T-helper 2 cell treated with Interferon-gamma antibody and Interleukin-4, amounts not matched to agents 5 μg/mL and 100 μg/mL, for 36 hours (primary cell): ENCODE measurements at regions not wholly inside any gene's neighbourhood (a gene's known extent, or its start where the extent isn't known, plus 50 kb on each side); places are given as distances from the start of the nearest gene placed in this dataset.

Experiments used
- DNase-seq: peaks from one replicate; pipeline ENCODE4 v3.0.0; 2021; ENCODE audit warnings: low spot score
- H3K27ac Mint-ChIP-seq: one replicate; pipeline ENCODE4 v1.8.0; 2021; ENCODE audit warnings: mild to moderate bottlenecking, mixed read lengths
- H3K27me3 Mint-ChIP-seq: one replicate; pipeline ENCODE4 v1.8.0; 2021; ENCODE audit warnings: low read depth, mixed read lengths
- H3K36me3 Mint-ChIP-seq: one replicate; pipeline ENCODE4 v1.8.0; 2021; ENCODE audit warnings: low read depth, mixed read lengths
- H3K4me1 Mint-ChIP-seq: one replicate; pipeline ENCODE4 v1.8.0; 2021; ENCODE audit warnings: low read depth, mixed read lengths
- H3K4me3 Mint-ChIP-seq: one replicate; pipeline ENCODE4 v1.8.0; 2022; ENCODE audit warnings: mild to moderate bottlenecking, moderate library complexity, mixed read lengths
- H3K9me3 Mint-ChIP-seq: one replicate; pipeline ENCODE4 v1.8.0; 2021; ENCODE audit warnings: mixed read lengths

DNA sequence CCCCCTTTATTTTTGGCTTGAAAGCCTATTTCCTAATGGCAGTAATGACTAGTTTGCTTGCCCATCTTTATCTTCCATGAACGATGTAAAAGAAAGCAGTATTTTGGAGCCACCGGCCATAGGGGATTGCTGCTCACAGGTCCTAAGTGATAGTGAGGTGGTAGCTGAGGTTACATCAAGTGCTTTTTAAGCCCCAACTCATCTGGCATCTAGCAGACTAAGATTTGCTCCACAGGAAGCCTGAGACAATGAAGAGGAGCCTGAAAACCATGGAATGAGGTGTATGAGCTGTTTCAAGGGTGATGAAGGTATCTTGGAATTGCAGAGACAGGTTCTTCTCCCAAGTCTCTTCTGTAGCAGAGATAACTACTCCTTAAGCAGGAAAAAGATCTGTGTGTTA, 496.3 kb downstream of the XPNPEP1 start:
- no peak for DNase-seq
- H3K27me3 Mint-ChIP-seq, result no peaks in the 10 kb centered on the region
- no peaks in the 10 kb centered on the region for H3K4me1 Mint-ChIP-seq
- H3K27ac Mint-ChIP-seq, result no peak overlapping the region
- no peaks in the 10 kb centered on the region for H3K9me3 Mint-ChIP-seq
- no peak overlapping the region for H3K4me3 Mint-ChIP-seq
- no peaks in the 10 kb centered on the region for H3K36me3 Mint-ChIP-seq

- Mint-ChIP-seq H3K4me3 (no peak overlapping the region), H3K9me3 (peaks cover 4% of the 10 kb centered on the region), H3K27me3 (no peaks in the 10 kb centered on the region), H3K27ac (no peak overlapping the region), H3K4me1 (no peaks in the 10 kb centered on the region), H3K36me3 (no peaks in the 10 kb centered on the region)
- DNase-seq, result no peak
Measured at GRCh38 chr10:109418795-109419194, 504.5 kb downstream of the XPNPEP1 start.

DNA sequence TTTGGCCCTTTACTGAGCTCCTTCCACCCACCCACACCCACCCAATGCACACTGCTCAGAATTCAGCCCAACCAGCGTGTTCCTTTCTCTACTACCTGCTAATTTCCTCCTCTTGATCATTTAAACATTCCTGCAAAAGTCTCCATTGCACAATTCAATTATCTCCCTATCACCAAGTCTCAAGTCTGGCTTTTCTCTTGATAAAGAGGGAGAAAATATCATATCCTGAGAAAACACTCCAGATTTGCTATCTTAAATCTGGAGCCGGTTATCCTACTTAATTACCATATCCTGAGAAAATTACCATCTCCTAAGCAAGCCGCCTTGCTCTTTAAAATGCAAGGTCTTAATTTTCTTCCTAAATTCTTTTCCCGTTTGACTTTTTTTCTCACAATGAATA, 505.5 kb downstream of the XPNPEP1 start:
- no peak overlapping the region for H3K4me3 Mint-ChIP-seq
- H3K27me3 Mint-ChIP-seq, result no peaks in the 10 kb centered on the region
- H3K36me3 Mint-ChIP-seq, result no peaks in the 10 kb centered on the region
- DNase-seq, result no peak
- H3K27ac Mint-ChIP-seq, result no peak overlapping the region
- H3K4me1 Mint-ChIP-seq, result no peaks in the 10 kb centered on the region
- peaks cover 4% of the 10 kb centered on the region for H3K9me3 Mint-ChIP-seq

GRCh38 chr10:109412353-109412752, 511.0 kb downstream of the XPNPEP1 start:
- H3K27me3 Mint-ChIP-seq, result no peaks in the 10 kb centered on the region
- H3K27ac Mint-ChIP-seq, result no peak overlapping the region
- no peaks in the 10 kb centered on the region for H3K36me3 Mint-ChIP-seq
- no peaks in the 10 kb centered on the region for H3K4me1 Mint-ChIP-seq
- H3K4me3 Mint-ChIP-seq, result no peak overlapping the region
- peaks cover 4% of the 10 kb centered on the region for H3K9me3 Mint-ChIP-seq
- no peak for DNase-seq

GRCh38 chr10:109411917-109412316, 511.4 kb downstream of the XPNPEP1 start:
- Mint-ChIP-seq H3K4me3 (no peak overlapping the region), H3K4me1 (no peaks in the 10 kb centered on the region), H3K27ac (no peak overlapping the region), H3K27me3 (no peaks in the 10 kb centered on the region), H3K9me3 (peaks cover 4% of the 10 kb centered on the region), H3K36me3 (no peaks in the 10 kb centered on the region)
- DNase-seq, result no peak

DNA sequence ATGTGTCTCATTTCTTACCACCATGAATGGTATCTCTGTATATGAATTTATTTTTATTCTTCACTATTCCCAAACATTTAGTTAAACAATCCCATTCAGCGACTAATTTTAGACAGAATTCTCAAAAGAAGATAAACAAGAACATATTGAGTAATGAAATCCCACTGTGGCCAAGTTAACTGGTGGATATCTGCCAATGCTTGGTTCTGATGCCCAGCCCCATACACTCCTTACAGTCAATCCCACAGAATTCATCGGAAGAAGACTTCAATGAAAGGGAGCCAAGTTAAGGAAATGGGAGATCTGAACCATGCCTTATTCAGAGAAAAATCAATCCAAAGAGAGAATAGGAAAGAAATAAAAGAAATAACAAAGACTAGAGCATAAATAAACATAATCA, 518.0 kb downstream of the XPNPEP1 start:
- Mint-ChIP-seq H3K36me3 (no peaks in the 10 kb centered on the region), H3K27ac (no peak overlapping the region), H3K4me1 (no peaks in the 10 kb centered on the region), H3K27me3 (no peaks in the 10 kb centered on the region), H3K4me3 (no peak overlapping the region), H3K9me3 (no peaks in the 10 kb centered on the region)
- no peak for DNase-seq

GRCh38 chr10:109403551-109403950, 519.8 kb downstream of the XPNPEP1 start:
- Mint-ChIP-seq H3K4me1 (no peaks in the 10 kb centered on the region), H3K9me3 (no peaks in the 10 kb centered on the region), H3K27me3 (no peaks in the 10 kb centered on the region), H3K4me3 (no peak overlapping the region), H3K27ac (no peak overlapping the region), H3K36me3 (no peaks in the 10 kb centered on the region)
- no peak for DNase-seq

- Mint-ChIP-seq H3K4me3 (no peak overlapping the region), H3K27ac (no peak overlapping the region), H3K4me1 (no peaks in the 10 kb centered on the region), H3K9me3 (peaks cover 4% of the 10 kb centered on the region), H3K36me3 (no peaks in the 10 kb centered on the region), H3K27me3 (no peaks in the 10 kb centered on the region)
- DNase-seq, result no peak
Measured at GRCh38 chr10:109393425-109393824, 529.9 kb downstream of the XPNPEP1 start.

- H3K27me3 Mint-ChIP-seq, result no peaks in the 10 kb centered on the region
- DNase-seq, result no peak
- H3K9me3 Mint-ChIP-seq, result no peaks in the 10 kb centered on the region
- H3K27ac Mint-ChIP-seq, result no peak overlapping the region
- no peaks in the 10 kb centered on the region for H3K36me3 Mint-ChIP-seq
- no peak overlapping the region for H3K4me3 Mint-ChIP-seq
- no peaks in the 10 kb centered on the region for H3K4me1 Mint-ChIP-seq
Measured at GRCh38 chr10:109386921-109387320, 536.4 kb downstream of the XPNPEP1 start.

DNA sequence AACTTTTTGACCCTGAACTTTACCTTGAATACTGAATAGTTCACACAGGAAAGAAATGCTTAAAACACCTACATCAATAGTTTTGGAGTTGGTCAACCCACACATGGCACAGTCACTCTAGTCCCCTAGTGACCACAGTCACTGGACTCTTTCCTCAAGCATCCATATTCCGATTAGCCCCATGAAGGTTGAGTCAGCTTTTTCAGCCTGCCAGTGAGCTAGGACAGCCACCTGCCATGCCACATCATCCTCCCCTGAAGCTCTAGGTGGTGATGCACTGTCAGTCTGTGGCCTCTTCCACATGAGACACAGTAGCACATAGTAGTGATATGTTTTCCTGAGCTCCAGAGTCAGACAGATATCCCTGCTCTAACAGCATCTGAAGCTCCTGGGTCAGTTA, 537.2 kb downstream of the XPNPEP1 start:
- DNase-seq, result no peak
- Mint-ChIP-seq H3K36me3 (no peaks in the 10 kb centered on the region), H3K27ac (no peak overlapping the region), H3K9me3 (no peaks in the 10 kb centered on the region), H3K4me1 (no peaks in the 10 kb centered on the region), H3K4me3 (no peak overlapping the region), H3K27me3 (no peaks in the 10 kb centered on the region)

GRCh38 chr10:109379186-109379585, 544.1 kb downstream of the XPNPEP1 start:
- Mint-ChIP-seq H3K36me3 (no peaks in the 10 kb centered on the region), H3K9me3 (peaks cover 4% of the 10 kb centered on the region), H3K4me1 (no peaks in the 10 kb centered on the region), H3K27ac (no peak overlapping the region), H3K27me3 (no peaks in the 10 kb centered on the region), H3K4me3 (no peak overlapping the region)
- DNase-seq, result no peak

- H3K4me1 Mint-ChIP-seq, result no peaks in the 10 kb centered on the region
- H3K9me3 Mint-ChIP-seq, result peaks cover 8% of the 10 kb centered on the region
- H3K36me3 Mint-ChIP-seq, result no peaks in the 10 kb centered on the region
- H3K27ac Mint-ChIP-seq, result no peak overlapping the region
- H3K27me3 Mint-ChIP-seq, result no peaks in the 10 kb centered on the region
- H3K4me3 Mint-ChIP-seq, result no peak overlapping the region
- no peak for DNase-seq
Measured at GRCh38 chr10:109374215-109374614, 549.1 kb downstream of the XPNPEP1 start.

GRCh38 chr10:109359316-109359715, 564.0 kb downstream of the XPNPEP1 start:
- no peak overlapping the region for H3K27ac Mint-ChIP-seq
- no peak for DNase-seq
- no peaks in the 10 kb centered on the region for H3K4me1 Mint-ChIP-seq
- no peaks in the 10 kb centered on the region for H3K9me3 Mint-ChIP-seq
- no peaks in the 10 kb centered on the region for H3K27me3 Mint-ChIP-seq
- H3K4me3 Mint-ChIP-seq, result no peak overlapping the region
- no peaks in the 10 kb centered on the region for H3K36me3 Mint-ChIP-seq

- H3K36me3 Mint-ChIP-seq, result no peaks in the 10 kb centered on the region
- no peaks in the 10 kb centered on the region for H3K27me3 Mint-ChIP-seq
- DNase-seq, result no peak
- no peak overlapping the region for H3K4me3 Mint-ChIP-seq
- H3K9me3 Mint-ChIP-seq, result no peaks in the 10 kb centered on the region
- H3K27ac Mint-ChIP-seq, result no peak overlapping the region
- no peaks in the 10 kb centered on the region for H3K4me1 Mint-ChIP-seq
Measured at GRCh38 chr10:109358325-109358724, 565.0 kb downstream of the XPNPEP1 start.

DNA sequence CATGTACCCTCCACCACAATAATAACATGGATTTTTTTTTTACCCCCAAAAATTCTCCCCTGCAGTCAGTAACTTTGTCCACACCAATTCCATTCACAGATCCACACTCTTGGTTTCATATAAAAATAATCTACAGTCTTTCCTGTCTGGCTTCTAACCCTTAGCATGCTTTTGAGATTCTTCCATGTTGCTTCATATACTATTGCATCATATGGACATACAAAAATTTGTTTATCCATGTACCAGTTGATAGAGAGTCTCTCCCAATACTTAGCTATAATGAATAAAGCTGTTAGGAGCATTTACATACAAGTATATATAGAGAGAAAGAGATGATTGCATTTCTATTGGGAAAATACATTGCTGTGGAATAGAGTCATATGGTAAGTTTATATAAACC, 575.0 kb downstream of the XPNPEP1 start:
- H3K27ac Mint-ChIP-seq, result no peak overlapping the region
- DNase-seq, result no peak

More for the DNA sequence above, 575.0 kb downstream of the XPNPEP1 start:
- Mint-ChIP-seq H3K36me3 (no peaks in the 10 kb centered on the region), H3K9me3 (peaks cover 6% of the 10 kb centered on the region), H3K4me1 (no peaks in the 10 kb centered on the region), H3K4me3 (no peak overlapping the region), H3K27me3 (no peaks in the 10 kb centered on the region)
